HepG2 (cell line): ENCODE measurements at regions not wholly inside any gene's neighbourhood (a gene's known extent, or its start where the extent isn't known, plus 50 kb on each side); places are given as distances from the start of the nearest gene placed in this dataset.

Experiments used
- HNF4G ChIP-seq, 2 experiments: sonication (generic) in 1 of 2; formaldehyde crosslinking in 1 of 2; IDR thresholded peaks; 2 replicates each; pipeline versions ENCODE4 v1.4.0 to v1.6.1; 2011 to 2020; ENCODE audit warnings: borderline replicate concordance in 2 of 2, low read depth in 2 of 2, mild to moderate bottlenecking in 2 of 2, low read length in 1 of 2, missing genetic modification reagents in 1 of 2, moderate library complexity in 1 of 2
- NAIF1 ChIP-seq: sonication (generic); formaldehyde crosslinking; IDR thresholded peaks from 2 replicates; pipeline ENCODE4 v1.5.0; 2020; ENCODE audit warnings: mild to moderate bottlenecking, missing genetic modification reagents, borderline replicate concordance
- ZNF17 ChIP-seq: sonication (generic); formaldehyde crosslinking; IDR thresholded peaks from 2 replicates; pipeline ENCODE4 v1.5.0; 2020; ENCODE audit warnings: mild to moderate bottlenecking, missing genetic modification reagents
- ZNF33A ChIP-seq: sonication (generic); formaldehyde crosslinking; IDR thresholded peaks from 2 replicates; pipeline ENCODE4 v1.5.1; 2020; ENCODE audit warnings: missing genetic modification reagents, mild to moderate bottlenecking, moderate library complexity, borderline replicate concordance
- ZNF431 ChIP-seq: sonication (generic); formaldehyde crosslinking; IDR thresholded peaks from 2 replicates; pipeline ENCODE4 v1.9.0; 2022; ENCODE audit warnings: missing genetic modification reagents, low read depth, mild to moderate bottlenecking, borderline replicate concordance
- ZNF761 ChIP-seq: sonication (generic); formaldehyde crosslinking; conservative IDR thresholded peaks from 2 replicates; pipeline ENCODE4 v1.4.0; 2020; ENCODE audit warnings: mild to moderate bottlenecking, missing genetic modification reagents
- TF ChIP-seq, protein P1 (sequence below): sonication (generic); formaldehyde crosslinking; IDR thresholded peaks from 2 replicates; pipeline ENCODE4 v1.4.0; 2020; ENCODE audit warnings: mild to moderate bottlenecking, missing genetic modification reagents
- TF ChIP-seq, protein P2 (sequence below): sonication (generic); formaldehyde crosslinking; IDR thresholded peaks from 2 replicates; pipeline ENCODE4 v1.5.1; 2020; ENCODE audit warnings: mild to moderate bottlenecking, missing genetic modification reagents, moderate library complexity
- TF ChIP-seq, protein P3 (sequence below): sonication (generic); formaldehyde crosslinking; IDR thresholded peaks from 2 replicates; pipeline ENCODE4 v1.5.0; 2020; ENCODE audit warnings: missing genetic modification reagents
- TF ChIP-seq, protein P4 (sequence below): sonication (generic); formaldehyde crosslinking; IDR thresholded peaks from 2 replicates; pipeline ENCODE4 v1.8.0; 2022; ENCODE audit warnings: mild to moderate bottlenecking, missing genetic modification reagents; ENCODE audit not compliant: insufficient replicate concordance
- TF ChIP-seq, protein P5 (sequence below): sonication (generic); formaldehyde crosslinking; IDR thresholded peaks from 2 replicates; pipeline ENCODE4 v1.4.0; 2020; ENCODE audit warnings: missing genetic modification reagents
- TF ChIP-seq, protein P6 (sequence below): sonication (generic); formaldehyde crosslinking; IDR thresholded peaks from 2 replicates; pipeline ENCODE4 v1.5.1; 2020; ENCODE audit warnings: missing genetic modification reagents, mild to moderate bottlenecking, borderline replicate concordance

DNA sequence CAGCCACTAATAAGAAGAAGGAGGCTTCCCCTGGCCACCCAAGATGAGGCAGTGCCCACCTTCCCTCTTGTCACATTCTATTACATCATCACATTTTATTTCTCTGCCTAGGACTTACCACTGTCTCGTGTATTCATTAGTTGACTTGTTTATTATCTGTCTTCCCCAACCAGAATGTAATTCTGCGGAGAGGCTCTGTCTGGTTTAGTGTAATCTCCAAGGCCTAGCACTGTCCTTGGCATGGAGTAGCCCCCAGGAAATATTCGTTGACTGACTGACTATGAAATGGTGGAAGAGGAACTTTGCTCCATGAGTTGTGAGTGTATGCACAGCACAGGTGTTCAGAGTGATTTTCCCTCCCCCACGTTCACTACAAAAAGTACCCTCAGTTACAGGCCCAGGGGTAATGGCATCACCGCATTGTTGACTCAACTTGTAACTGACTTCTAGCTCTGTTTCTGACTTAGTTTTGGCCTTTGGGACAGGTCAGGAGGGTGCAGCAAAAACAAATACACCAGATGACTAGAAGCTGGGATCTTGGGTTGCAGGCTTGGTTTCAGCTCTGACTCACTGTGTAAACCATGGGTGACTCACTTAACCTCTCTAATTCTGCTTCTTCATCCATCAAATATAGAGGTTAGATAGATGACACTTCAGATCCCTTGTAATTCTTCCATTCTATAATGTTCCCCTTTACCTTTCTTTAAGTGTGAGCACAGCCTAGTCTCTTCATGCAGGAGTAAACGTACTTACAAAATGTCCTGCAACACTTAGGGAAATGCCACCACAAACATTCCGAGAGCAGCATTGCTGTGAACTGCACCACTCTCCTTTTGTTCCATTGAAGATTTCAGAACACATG, 229.7 kb downstream of the KCNRG start (continued):
- TF ChIP-seq, protein P1, sequence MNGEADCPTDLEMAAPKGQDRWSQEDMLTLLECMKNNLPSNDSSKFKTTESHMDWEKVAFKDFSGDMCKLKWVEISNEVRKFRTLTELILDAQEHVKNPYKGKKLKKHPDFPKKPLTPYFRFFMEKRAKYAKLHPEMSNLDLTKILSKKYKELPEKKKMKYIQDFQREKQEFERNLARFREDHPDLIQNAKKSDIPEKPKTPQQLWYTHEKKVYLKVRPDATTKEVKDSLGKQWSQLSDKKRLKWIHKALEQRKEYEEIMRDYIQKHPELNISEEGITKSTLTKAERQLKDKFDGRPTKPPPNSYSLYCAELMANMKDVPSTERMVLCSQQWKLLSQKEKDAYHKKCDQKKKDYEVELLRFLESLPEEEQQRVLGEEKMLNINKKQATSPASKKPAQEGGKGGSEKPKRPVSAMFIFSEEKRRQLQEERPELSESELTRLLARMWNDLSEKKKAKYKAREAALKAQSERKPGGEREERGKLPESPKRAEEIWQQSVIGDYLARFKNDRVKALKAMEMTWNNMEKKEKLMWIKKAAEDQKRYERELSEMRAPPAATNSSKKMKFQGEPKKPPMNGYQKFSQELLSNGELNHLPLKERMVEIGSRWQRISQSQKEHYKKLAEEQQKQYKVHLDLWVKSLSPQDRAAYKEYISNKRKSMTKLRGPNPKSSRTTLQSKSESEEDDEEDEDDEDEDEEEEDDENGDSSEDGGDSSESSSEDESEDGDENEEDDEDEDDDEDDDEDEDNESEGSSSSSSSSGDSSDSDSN (CRISPR knock-in tag): no peak
- TF ChIP-seq, protein P2, sequence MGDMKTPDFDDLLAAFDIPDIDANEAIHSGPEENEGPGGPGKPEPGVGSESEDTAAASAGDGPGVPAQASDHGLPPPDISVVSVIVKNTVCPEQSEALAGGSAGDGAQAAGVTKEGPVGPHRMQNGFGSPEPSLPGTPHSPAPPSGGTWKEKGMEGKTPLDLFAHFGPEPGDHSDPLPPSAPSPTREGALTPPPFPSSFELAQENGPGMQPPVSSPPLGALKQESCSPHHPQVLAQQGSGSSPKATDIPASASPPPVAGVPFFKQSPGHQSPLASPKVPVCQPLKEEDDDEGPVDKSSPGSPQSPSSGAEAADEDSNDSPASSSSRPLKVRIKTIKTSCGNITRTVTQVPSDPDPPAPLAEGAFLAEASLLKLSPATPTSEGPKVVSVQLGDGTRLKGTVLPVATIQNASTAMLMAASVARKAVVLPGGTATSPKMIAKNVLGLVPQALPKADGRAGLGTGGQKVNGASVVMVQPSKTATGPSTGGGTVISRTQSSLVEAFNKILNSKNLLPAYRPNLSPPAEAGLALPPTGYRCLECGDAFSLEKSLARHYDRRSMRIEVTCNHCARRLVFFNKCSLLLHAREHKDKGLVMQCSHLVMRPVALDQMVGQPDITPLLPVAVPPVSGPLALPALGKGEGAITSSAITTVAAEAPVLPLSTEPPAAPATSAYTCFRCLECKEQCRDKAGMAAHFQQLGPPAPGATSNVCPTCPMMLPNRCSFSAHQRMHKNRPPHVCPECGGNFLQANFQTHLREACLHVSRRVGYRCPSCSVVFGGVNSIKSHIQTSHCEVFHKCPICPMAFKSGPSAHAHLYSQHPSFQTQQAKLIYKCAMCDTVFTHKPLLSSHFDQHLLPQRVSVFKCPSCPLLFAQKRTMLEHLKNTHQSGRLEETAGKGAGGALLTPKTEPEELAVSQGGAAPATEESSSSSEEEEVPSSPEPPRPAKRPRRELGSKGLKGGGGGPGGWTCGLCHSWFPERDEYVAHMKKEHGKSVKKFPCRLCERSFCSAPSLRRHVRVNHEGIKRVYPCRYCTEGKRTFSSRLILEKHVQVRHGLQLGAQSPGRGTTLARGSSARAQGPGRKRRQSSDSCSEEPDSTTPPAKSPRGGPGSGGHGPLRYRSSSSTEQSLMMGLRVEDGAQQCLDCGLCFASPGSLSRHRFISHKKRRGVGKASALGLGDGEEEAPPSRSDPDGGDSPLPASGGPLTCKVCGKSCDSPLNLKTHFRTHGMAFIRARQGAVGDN (CRISPR knock-in tag): no peak
- TF ChIP-seq, protein P3, sequence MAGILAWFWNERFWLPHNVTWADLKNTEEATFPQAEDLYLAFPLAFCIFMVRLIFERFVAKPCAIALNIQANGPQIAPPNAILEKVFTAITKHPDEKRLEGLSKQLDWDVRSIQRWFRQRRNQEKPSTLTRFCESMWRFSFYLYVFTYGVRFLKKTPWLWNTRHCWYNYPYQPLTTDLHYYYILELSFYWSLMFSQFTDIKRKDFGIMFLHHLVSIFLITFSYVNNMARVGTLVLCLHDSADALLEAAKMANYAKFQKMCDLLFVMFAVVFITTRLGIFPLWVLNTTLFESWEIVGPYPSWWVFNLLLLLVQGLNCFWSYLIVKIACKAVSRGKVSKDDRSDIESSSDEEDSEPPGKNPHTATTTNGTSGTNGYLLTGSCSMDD (CRISPR knock-in tag): no peak
- TF ChIP-seq, protein P4, sequence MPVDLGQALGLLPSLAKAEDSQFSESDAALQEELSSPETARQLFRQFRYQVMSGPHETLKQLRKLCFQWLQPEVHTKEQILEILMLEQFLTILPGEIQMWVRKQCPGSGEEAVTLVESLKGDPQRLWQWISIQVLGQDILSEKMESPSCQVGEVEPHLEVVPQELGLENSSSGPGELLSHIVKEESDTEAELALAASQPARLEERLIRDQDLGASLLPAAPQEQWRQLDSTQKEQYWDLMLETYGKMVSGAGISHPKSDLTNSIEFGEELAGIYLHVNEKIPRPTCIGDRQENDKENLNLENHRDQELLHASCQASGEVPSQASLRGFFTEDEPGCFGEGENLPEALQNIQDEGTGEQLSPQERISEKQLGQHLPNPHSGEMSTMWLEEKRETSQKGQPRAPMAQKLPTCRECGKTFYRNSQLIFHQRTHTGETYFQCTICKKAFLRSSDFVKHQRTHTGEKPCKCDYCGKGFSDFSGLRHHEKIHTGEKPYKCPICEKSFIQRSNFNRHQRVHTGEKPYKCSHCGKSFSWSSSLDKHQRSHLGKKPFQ (CRISPR knock-in tag): no peak
- TF ChIP-seq HNF4G (IDR thresholded peaks at IDR 0.05; ENCODE audit: borderline replicate concordance, low read depth, low read length) (peak; percentile 86), HNF4G (CRISPR knock-in tag; IDR thresholded peaks at IDR 0.05; ENCODE audit: borderline replicate concordance, low read depth) (peak; percentile 84), ZNF761 (CRISPR knock-in tag) (peak; percentile 89; the same call in 1 of the 2 replicates), NAIF1 (CRISPR knock-in tag) (peak; percentile 60; the same call in 1 of the 2 replicates), ZNF33A (CRISPR knock-in tag) (0 out of 2 replicates have a peak, but pooled peaks have one; percentile 56), ZNF431 (no peak; the same call in 1 of the 2 replicates), ZNF17 (CRISPR knock-in tag) (no peak)
- TF ChIP-seq, protein P5, sequence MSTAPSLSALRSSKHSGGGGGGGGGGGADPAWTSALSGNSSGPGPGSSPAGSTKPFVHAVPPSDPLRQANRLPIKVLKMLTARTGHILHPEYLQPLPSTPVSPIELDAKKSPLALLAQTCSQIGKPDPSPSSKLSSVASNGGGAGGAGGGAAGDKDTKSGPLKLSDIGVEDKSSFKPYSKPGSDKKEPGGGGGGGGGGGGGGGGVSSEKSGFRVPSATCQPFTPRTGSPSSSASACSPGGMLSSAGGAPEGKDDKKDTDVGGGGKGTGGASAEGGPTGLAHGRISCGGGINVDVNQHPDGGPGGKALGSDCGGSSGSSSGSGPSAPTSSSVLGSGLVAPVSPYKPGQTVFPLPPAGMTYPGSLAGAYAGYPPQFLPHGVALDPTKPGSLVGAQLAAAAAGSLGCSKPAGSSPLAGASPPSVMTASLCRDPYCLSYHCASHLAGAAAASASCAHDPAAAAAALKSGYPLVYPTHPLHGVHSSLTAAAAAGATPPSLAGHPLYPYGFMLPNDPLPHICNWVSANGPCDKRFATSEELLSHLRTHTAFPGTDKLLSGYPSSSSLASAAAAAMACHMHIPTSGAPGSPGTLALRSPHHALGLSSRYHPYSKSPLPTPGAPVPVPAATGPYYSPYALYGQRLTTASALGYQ (CRISPR knock-in tag): peak; percentile 90
- TF ChIP-seq, protein P6, sequence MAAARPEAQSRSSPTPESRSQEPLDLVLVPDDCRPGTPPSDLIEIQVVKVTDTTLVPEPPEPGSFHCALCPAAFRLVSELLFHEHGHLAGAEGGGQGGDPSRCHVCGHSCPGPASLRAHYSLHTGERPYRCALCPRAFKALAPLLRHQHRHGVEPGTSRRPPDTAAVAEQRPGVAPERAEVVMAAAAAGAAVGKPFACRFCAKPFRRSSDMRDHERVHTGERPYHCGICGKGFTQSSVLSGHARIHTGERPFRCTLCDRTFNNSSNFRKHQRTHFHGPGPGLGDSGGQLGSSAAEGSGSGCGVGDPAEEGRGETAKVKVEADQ (CRISPR knock-in tag): peak; percentile 76; the same call in 1 of the 2 replicates
